Suprapubic skin (tissue), 4 donors: ENCODE measurements at regions not wholly inside any gene's neighbourhood (a gene's known extent, or its start where the extent isn't known, plus 50 kb on each side); places are given as distances from the start of the nearest gene placed in this dataset.

Experiments used
- DNase-seq, 2 donors: peaks; one replicate each; pipeline ENCODE4 v3.0.0-alpha.2; 2019; ENCODE audit warnings: low spot score in 2 of 2
- H3K27ac ChIP-seq: fragments of 200-600 bp; sonication (generic); one replicate; pipeline ENCODE4 v1.5.1; 2019
- H3K27me3 ChIP-seq: fragments of 200-600 bp; sonication (generic); one replicate; pipeline ENCODE4 v1.5.1; 2019
- H3K36me3 ChIP-seq: fragments of 200-600 bp; sonication (generic); one replicate; pipeline ENCODE4 v1.5.1; 2019
- H3K4me1 ChIP-seq: fragments of 200-600 bp; sonication (generic); one replicate; pipeline ENCODE4 v1.5.1; 2019
- H3K4me3 ChIP-seq: fragments of 200-600 bp; sonication (generic); one replicate; pipeline ENCODE4 v1.5.1; 2019; ENCODE audit warnings: mild to moderate bottlenecking
- H3K9me3 ChIP-seq: fragments of 200-600 bp; sonication (generic); one replicate; pipeline ENCODE4 v1.5.1; 2019
- CTCF ChIP-seq, 2 donors: fragments of 200-600 bp in 1 of 2; fragments of 450-650 bp in 1 of 2; sonication (generic) in 1 of 2; IDR thresholded peaks; one replicate each; pipeline ENCODE4 v1.5.1; 2016 to 2019; ENCODE audit warnings: antibody characterized with exemption in 2 of 2, mild to moderate bottlenecking in 1 of 2, moderate library complexity in 1 of 2
- EP300 ChIP-seq: sonication (generic); formaldehyde crosslinking; IDR thresholded peaks from one replicate; pipeline ENCODE4 v1.6.1; 2017; ENCODE audit warnings: antibody characterized with exemption
- POLR2A ChIP-seq, 2 donors: fragments of 450-650 bp; IDR thresholded peaks; one replicate each; pipeline ENCODE4 v1.6.1; 2017; ENCODE audit warnings: antibody characterized with exemption in 2 of 2, mild to moderate bottlenecking in 2 of 2, moderate library complexity in 2 of 2
- POLR2AphosphoS5 ChIP-seq, 3 donors: sonication (generic); formaldehyde crosslinking; IDR thresholded peaks; one replicate each; pipeline ENCODE4 v1.6.1; 2017; ENCODE audit warnings: antibody characterized with exemption in 3 of 3
- WGBS: methylation state at CpG from one replicate; pipeline ENCODE4 v1.1.5; 2018; 5-methylcytosine and 5-hydroxymethylcytosine counted together

- no peaks in the 10 kb centered on the region for H3K27me3 ChIP-seq
- no peak for DNase-seq
- no peaks in the 10 kb centered on the region for H3K36me3 ChIP-seq
- H3K27ac ChIP-seq: no peak overlapping the region
- TF ChIP-seq CTCF (IDR thresholded peaks at IDR 0.05): no peak
- TF ChIP-seq POLR2A (IDR thresholded peaks at IDR 0.05): no peak
- TF ChIP-seq EP300: no peak
- TF ChIP-seq POLR2AphosphoS5 (IDR thresholded peaks at IDR 0.05): no peak
- H3K9me3 ChIP-seq: no peaks in the 10 kb centered on the region
- 69% methylated on average over 2 of the region's 2 CpGs for WGBS
- H3K4me1 ChIP-seq: no peaks in the 10 kb centered on the region
- no peak overlapping the region for H3K4me3 ChIP-seq
Measured at GRCh38 chr14:66420251-66421006, 65.7 kb upstream of the CCDC196 start.

- no peak for DNase-seq
- Histone ChIP-seq H3K36me3 (no peaks in the 10 kb centered on the region), H3K27me3 (no peaks in the 10 kb centered on the region), H3K4me3 (no peak overlapping the region), H3K4me1 (peaks cover 3% of the 10 kb centered on the region), H3K27ac (no peak overlapping the region), H3K9me3 (no peaks in the 10 kb centered on the region)
- 82% methylated on average over 6 of the region's 6 CpGs for whole genome bisulfite sequencing
- TF ChIP-seq POLR2A (IDR thresholded peaks at IDR 0.05) (no peak), EP300 (no peak), POLR2AphosphoS5 (IDR thresholded peaks at IDR 0.05) (no peak), CTCF (IDR thresholded peaks at IDR 0.05) (no peak)
Measured at GRCh38 chr14:66421990-66422946, 63.9 kb upstream of the CCDC196 start.

GRCh38 chr14:66425402-66425801 is 60.8 kb upstream of the CCDC196 start:
- no peak overlapping the region for H3K27ac ChIP-seq
- no peak for DNase-seq
- H3K27me3 ChIP-seq: no peaks in the 10 kb centered on the region
- TF ChIP-seq EP300: no peak
- no peak for TF ChIP-seq POLR2AphosphoS5 (IDR thresholded peaks at IDR 0.05)
- no peak for TF ChIP-seq CTCF (IDR thresholded peaks at IDR 0.05)
- TF ChIP-seq POLR2A (IDR thresholded peaks at IDR 0.05): no peak
- H3K36me3 ChIP-seq: no peaks in the 10 kb centered on the region
- no peaks in the 10 kb centered on the region for H3K9me3 ChIP-seq
- peaks cover 3% of the 10 kb centered on the region for H3K4me1 ChIP-seq
- no peak overlapping the region for H3K4me3 ChIP-seq
- 59% methylated on average over 5 of the region's 5 CpGs for WGBS

GRCh38 chr14:66426451-66426850 is 59.7 kb upstream of the CCDC196 start:
- no peak for DNase-seq
- TF ChIP-seq EP300 (no peak), POLR2A (IDR thresholded peaks at IDR 0.05) (no peak), CTCF (IDR thresholded peaks at IDR 0.05) (no peak), POLR2AphosphoS5 (IDR thresholded peaks at IDR 0.05) (no peak)
- WGBS: 56% methylated on average over 2 of the region's 2 CpGs
- H3K27me3 ChIP-seq: no peaks in the 10 kb centered on the region
- H3K36me3 ChIP-seq: no peaks in the 10 kb centered on the region
- no peak overlapping the region for H3K27ac ChIP-seq
- no peaks in the 10 kb centered on the region for H3K9me3 ChIP-seq
- peaks cover 3% of the 10 kb centered on the region for H3K4me1 ChIP-seq
- no peak overlapping the region for H3K4me3 ChIP-seq

GRCh38 chr14:66432334-66432733 is 53.8 kb upstream of the CCDC196 start:
- no peak for DNase-seq
- WGBS: 87% methylated on average over 1 of the region's 1 CpG
- H3K36me3 ChIP-seq: no peaks in the 10 kb centered on the region
- no peak overlapping the region for H3K4me3 ChIP-seq
- TF ChIP-seq EP300: no peak
- TF ChIP-seq POLR2A (IDR thresholded peaks at IDR 0.05): no peak
- TF ChIP-seq POLR2AphosphoS5 (IDR thresholded peaks at IDR 0.05): no peak
- no peak for TF ChIP-seq CTCF (IDR thresholded peaks at IDR 0.05)
- H3K4me1 ChIP-seq: no peaks in the 10 kb centered on the region
- H3K9me3 ChIP-seq: no peaks in the 10 kb centered on the region
- no peak overlapping the region for H3K27ac ChIP-seq
- H3K27me3 ChIP-seq: no peaks in the 10 kb centered on the region
